GM23338 (cell line): ENCODE measurements at regions not wholly inside any gene's neighbourhood (a gene's known extent, or its start where the extent isn't known, plus 50 kb on each side); places are given as distances from the start of the nearest gene placed in this dataset.

Experiments used
- ATAC-seq: fragments of 200-7000 bp; cut with Tn5 transposase; 3 replicates; pipeline ENCODE4 v1.9.1; 2020
- DNase-seq: peaks from one replicate; pipeline ENCODE4 v3.0.0-alpha.2; 2015; ENCODE audit warnings: low spot score
- H2AFZ ChIP-seq: fragments of 200-600 bp; sonication (generic); 2 replicates; pipeline ENCODE4 v1.8.0; 2016; ENCODE audit warnings: antibody characterized with exemption, mild to moderate bottlenecking, moderate library complexity
- H3F3A ChIP-seq: fragments of 200-600 bp; sonication (generic); replicated peaks from 2 replicates; pipeline ENCODE4 v1.8.0; 2017; ENCODE audit warnings: antibody characterized with exemption, mixed run types, low read depth
- H3K27ac ChIP-seq: fragments of 200-600 bp; sonication (generic); 2 replicates; pipeline ENCODE4 v1.6.1; 2016; ENCODE audit warnings: low read depth
- H3K27me3 ChIP-seq: fragments of 200-600 bp; sonication (generic); 2 replicates; pipeline ENCODE4 v1.8.0; 2016; ENCODE audit warnings: mild to moderate bottlenecking, mixed run types, moderate library complexity; ENCODE audit not compliant: insufficient read depth
- H3K36me3 ChIP-seq: fragments of 200-600 bp; sonication (generic); 2 replicates; pipeline ENCODE4 v1.8.0; 2016; ENCODE audit warnings: mild to moderate bottlenecking; ENCODE audit not compliant: insufficient read depth
- H3K4me1 ChIP-seq: fragments of 200-600 bp; sonication (generic); 2 replicates; pipeline ENCODE4 v1.8.0; 2016; ENCODE audit warnings: mild to moderate bottlenecking, moderate library complexity; ENCODE audit not compliant: insufficient read depth
- H3K4me2 ChIP-seq: fragments of 200-600 bp; sonication (generic); 2 replicates; pipeline ENCODE4 v1.7.1; 2017; ENCODE audit warnings: mixed run types
- H3K4me3 ChIP-seq: fragments of 200-600 bp; sonication (generic); 2 replicates; pipeline ENCODE4 v1.6.1; 2016; ENCODE audit warnings: mixed run types
- H3K79me2 ChIP-seq: fragments of 200-600 bp; sonication (generic); replicated peaks from 2 replicates; pipeline ENCODE4 v1.8.0; 2017; ENCODE audit warnings: mild to moderate bottlenecking; ENCODE audit not compliant: insufficient read depth
- H3K9me2 ChIP-seq: fragments of 200-600 bp; sonication (generic); 2 replicates; pipeline ENCODE4 v1.8.0; 2017; ENCODE audit not compliant: insufficient read depth
- H4K20me1 ChIP-seq: fragments of 200-600 bp; sonication (generic); replicated peaks from 2 replicates; pipeline ENCODE4 v1.8.0; 2017; ENCODE audit warnings: mild to moderate bottlenecking; ENCODE audit not compliant: insufficient read depth
- H3K27ac Mint-ChIP-seq: 2 replicates; pipeline ENCODE4 v1.8.0; 2020; ENCODE audit warnings: inconsistent platforms, mild to moderate bottlenecking, moderate library complexity, mixed read lengths
- H3K27me3 Mint-ChIP-seq: 3 replicates; pipeline ENCODE4 v1.8.0; 2022; ENCODE audit warnings: low read depth, mild to moderate bottlenecking, moderate library complexity, mixed read lengths, inconsistent platforms; ENCODE audit not compliant: insufficient read depth, poor library complexity
- H3K36me3 Mint-ChIP-seq: 3 replicates; pipeline ENCODE4 v1.8.0; 2021; ENCODE audit warnings: low read depth, mild to moderate bottlenecking, inconsistent platforms, moderate library complexity, mixed read lengths
- H3K4me1 Mint-ChIP-seq: 3 replicates; pipeline ENCODE4 v1.8.0; 2020; ENCODE audit warnings: mild to moderate bottlenecking, inconsistent platforms, mixed read lengths
- H3K4me3 Mint-ChIP-seq: 3 replicates; pipeline ENCODE4 v1.8.0; 2021; ENCODE audit warnings: moderate library complexity, mild to moderate bottlenecking, inconsistent platforms, mixed read lengths
- H3K9me3 Mint-ChIP-seq: 3 replicates; pipeline ENCODE4 v1.8.0; 2020; ENCODE audit warnings: moderate library complexity, mild to moderate bottlenecking, inconsistent platforms, mixed read lengths
- JUNB ChIP-seq: IDR thresholded peaks from one replicate; pipeline ENCODE4 v1.6.1; 2016; ENCODE audit warnings: antibody characterized with exemption; ENCODE audit not compliant: unreplicated experiment
- NANOG ChIP-seq: IDR thresholded peaks from 2 replicates; pipeline ENCODE4 v1.6.1; 2016; ENCODE audit warnings: antibody characterized with exemption, borderline replicate concordance
- POLR2AphosphoS5 ChIP-seq: IDR thresholded peaks from 2 replicates; pipeline ENCODE4 v1.6.1; 2016; ENCODE audit warnings: antibody characterized with exemption, low read depth
- ZNF331 ChIP-seq: fragments of 250-450 bp; sonication (Bioruptor Pico); IDR thresholded peaks from 2 replicates; pipeline ENCODE4 v1.5.0; 2020; ENCODE audit warnings: low read depth, mild to moderate bottlenecking, moderate library complexity
- TF ChIP-seq, protein P1 (sequence below): fragments of 250-450 bp; sonication (Bioruptor Pico); IDR thresholded peaks from 2 replicates; pipeline ENCODE4 v1.5.0; 2020; ENCODE audit warnings: mild to moderate bottlenecking, moderate library complexity
- TF ChIP-seq, protein P2 (sequence below): IDR thresholded peaks from 2 replicates; pipeline ENCODE4 v1.6.1; 2016; ENCODE audit warnings: antibody characterized with exemption

- H3K27me3 Mint-ChIP-seq = peaks cover 6% of the 10 kb centered on the region
- Histone ChIP-seq H3K27ac (no peak overlapping the region), H3K4me2 (no peak overlapping the region), H3K79me2 (no peaks in the 10 kb centered on the region), H4K20me1 (no peaks in the 10 kb centered on the region), H3K4me3 (no peak overlapping the region), H3K4me1 (no peaks in the 10 kb centered on the region), H3F3A (no peaks in the 10 kb centered on the region), H3K36me3 (no peaks in the 10 kb centered on the region), H3K27me3 (no peaks in the 10 kb centered on the region), H2AFZ (no peak overlapping the region), H3K9me2 (0 out of 2 replicates have a peak, but pooled peaks cover 6% of the 10 kb centered on the region)
- TF ChIP-seq NANOG (no peak), POLR2AphosphoS5 (no peak), ZNF331 (CRISPR knock-in tag) (no peak), JUNB (no peak)
- TF ChIP-seq, protein P1, sequence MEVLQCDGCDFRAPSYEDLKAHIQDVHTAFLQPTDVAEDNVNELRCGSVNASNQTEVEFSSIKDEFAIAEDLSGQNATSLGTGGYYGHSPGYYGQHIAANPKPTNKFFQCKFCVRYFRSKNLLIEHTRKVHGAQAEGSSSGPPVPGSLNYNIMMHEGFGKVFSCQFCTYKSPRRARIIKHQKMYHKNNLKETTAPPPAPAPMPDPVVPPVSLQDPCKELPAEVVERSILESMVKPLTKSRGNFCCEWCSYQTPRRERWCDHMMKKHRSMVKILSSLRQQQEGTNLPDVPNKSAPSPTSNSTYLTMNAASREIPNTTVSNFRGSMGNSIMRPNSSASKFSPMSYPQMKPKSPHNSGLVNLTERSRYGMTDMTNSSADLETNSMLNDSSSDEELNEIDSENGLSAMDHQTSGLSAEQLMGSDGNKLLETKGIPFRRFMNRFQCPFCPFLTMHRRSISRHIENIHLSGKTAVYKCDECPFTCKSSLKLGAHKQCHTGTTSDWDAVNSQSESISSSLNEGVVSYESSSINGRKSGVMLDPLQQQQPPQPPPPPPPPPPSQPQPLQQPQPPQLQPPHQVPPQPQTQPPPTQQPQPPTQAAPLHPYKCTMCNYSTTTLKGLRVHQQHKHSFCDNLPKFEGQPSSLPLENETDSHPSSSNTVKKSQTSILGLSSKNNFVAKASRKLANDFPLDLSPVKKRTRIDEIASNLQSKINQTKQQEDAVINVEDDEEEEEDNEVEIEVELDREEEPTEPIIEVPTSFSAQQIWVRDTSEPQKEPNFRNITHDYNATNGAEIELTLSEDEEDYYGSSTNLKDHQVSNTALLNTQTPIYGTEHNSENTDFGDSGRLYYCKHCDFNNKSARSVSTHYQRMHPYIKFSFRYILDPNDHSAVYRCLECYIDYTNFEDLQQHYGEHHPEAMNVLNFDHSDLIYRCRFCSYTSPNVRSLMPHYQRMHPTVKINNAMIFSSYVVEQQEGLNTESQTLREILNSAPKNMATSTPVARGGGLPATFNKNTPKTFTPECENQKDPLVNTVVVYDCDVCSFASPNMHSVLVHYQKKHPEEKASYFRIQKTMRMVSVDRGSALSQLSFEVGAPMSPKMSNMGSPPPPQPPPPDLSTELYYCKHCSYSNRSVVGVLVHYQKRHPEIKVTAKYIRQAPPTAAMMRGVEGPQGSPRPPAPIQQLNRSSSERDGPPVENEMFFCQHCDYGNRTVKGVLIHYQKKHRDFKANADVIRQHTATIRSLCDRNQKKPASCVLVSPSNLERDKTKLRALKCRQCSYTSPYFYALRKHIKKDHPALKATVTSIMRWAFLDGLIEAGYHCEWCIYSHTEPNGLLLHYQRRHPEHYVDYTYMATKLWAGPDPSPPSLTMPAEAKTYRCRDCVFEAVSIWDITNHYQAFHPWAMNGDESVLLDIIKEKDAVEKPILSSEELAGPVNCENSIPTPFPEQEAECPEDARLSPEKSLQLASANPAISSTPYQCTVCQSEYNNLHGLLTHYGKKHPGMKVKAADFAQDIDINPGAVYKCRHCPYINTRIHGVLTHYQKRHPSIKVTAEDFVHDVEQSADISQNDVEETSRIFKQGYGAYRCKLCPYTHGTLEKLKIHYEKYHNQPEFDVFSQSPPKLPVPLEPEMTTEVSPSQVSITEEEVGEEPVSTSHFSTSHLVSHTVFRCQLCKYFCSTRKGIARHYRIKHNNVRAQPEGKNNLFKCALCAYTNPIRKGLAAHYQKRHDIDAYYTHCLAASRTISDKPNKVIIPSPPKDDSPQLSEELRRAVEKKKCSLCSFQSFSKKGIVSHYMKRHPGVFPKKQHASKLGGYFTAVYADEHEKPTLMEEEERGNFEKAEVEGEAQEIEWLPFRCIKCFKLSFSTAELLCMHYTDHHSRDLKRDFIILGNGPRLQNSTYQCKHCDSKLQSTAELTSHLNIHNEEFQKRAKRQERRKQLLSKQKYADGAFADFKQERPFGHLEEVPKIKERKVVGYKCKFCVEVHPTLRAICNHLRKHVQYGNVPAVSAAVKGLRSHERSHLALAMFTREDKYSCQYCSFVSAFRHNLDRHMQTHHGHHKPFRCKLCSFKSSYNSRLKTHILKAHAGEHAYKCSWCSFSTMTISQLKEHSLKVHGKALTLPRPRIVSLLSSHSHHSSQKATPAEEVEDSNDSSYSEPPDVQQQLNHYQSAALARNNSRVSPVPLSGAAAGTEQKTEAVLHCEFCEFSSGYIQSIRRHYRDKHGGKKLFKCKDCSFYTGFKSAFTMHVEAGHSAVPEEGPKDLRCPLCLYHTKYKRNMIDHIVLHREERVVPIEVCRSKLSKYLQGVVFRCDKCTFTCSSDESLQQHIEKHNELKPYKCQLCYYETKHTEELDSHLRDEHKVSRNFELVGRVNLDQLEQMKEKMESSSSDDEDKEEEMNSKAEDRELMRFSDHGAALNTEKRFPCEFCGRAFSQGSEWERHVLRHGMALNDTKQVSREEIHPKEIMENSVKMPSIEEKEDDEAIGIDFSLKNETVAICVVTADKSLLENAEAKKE (CRISPR knock-in tag) = no peak
- TF ChIP-seq, protein P2, sequence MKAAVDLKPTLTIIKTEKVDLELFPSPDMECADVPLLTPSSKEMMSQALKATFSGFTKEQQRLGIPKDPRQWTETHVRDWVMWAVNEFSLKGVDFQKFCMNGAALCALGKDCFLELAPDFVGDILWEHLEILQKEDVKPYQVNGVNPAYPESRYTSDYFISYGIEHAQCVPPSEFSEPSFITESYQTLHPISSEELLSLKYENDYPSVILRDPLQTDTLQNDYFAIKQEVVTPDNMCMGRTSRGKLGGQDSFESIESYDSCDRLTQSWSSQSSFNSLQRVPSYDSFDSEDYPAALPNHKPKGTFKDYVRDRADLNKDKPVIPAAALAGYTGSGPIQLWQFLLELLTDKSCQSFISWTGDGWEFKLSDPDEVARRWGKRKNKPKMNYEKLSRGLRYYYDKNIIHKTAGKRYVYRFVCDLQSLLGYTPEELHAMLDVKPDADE = no peak
- H3K36me3 Mint-ChIP-seq = no peaks in the 10 kb centered on the region
- DNase-seq (no peak), ATAC-seq (no peak)
- H3K4me1 Mint-ChIP-seq = peaks cover 2% of the 10 kb centered on the region; the same call in 1 of the 3 replicates
- H3K9me3 Mint-ChIP-seq = no peaks in the 10 kb centered on the region; the same call in 2 of the 3 replicates
- no peak overlapping the region for H3K4me3 Mint-ChIP-seq
- no peak overlapping the region for H3K27ac Mint-ChIP-seq
These were observed 133.3 kb downstream of the BOD1 start for GRCh38 chr5:173483160-173483559.
